Neural cell (in vitro differentiated cells): ENCODE measurements at regions not wholly inside any gene's neighbourhood (a gene's known extent, or its start where the extent isn't known, plus 50 kb on each side); places are given as distances from the start of the nearest gene placed in this dataset.

Experiments used
- EZH2 ChIP-seq: fragments of 200-600, 300-800 bp; shearing (Covaris generic), sonication (generic); IDR thresholded peaks from 2 replicates; pipeline ENCODE4 v1.6.1; 2014; ENCODE audit warnings: antibody characterized with exemption, low read length, borderline replicate concordance, mild to moderate bottlenecking; ENCODE audit not compliant: insufficient read depth, poor library complexity, severe bottlenecking
- MXI1 ChIP-seq: fragments of 450-650 bp; conservative IDR thresholded peaks from 2 replicates; pipeline ENCODE4 v1.6.1; 2014; ENCODE audit warnings: antibody characterized with exemption, mild to moderate bottlenecking; ENCODE audit not compliant: poor library complexity, severe bottlenecking
- POLR2AphosphoS5 ChIP-seq: IDR thresholded peaks from 2 replicates; pipeline ENCODE4 v1.6.1; 2012
- REST ChIP-seq: IDR thresholded peaks from 2 replicates; pipeline ENCODE4 v1.6.1; 2012; ENCODE audit warnings: borderline replicate concordance
- TF ChIP-seq, protein P1 (sequence below): fragments of 450-650 bp; IDR thresholded peaks from 2 replicates; pipeline ENCODE4 v1.5.1; 2014; ENCODE audit warnings: antibody characterized with exemption, mild to moderate bottlenecking, moderate library complexity; ENCODE audit not compliant: poor library complexity, severe bottlenecking

DNA sequence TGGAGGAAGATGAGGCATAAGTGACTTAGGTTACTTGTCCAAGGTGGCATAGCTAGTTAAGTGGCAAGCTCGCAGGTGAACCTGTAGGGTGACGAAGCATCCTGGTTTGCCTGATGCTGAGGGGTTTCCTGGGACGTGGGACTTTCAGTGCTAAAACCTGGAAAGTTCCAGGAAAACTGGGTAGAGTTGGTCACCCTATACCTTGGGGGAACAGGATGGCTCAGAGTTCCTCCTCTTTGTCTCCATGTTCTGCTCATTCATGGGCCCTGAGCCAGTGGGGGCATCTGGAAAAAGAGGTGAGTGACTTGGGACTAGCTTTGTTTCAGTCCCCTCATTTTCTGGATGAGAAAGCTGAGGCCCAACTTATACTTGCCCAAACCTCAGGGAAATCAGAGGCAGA, 268.0 kb upstream of the N4BP1 start:
- TF ChIP-seq, protein P1, sequence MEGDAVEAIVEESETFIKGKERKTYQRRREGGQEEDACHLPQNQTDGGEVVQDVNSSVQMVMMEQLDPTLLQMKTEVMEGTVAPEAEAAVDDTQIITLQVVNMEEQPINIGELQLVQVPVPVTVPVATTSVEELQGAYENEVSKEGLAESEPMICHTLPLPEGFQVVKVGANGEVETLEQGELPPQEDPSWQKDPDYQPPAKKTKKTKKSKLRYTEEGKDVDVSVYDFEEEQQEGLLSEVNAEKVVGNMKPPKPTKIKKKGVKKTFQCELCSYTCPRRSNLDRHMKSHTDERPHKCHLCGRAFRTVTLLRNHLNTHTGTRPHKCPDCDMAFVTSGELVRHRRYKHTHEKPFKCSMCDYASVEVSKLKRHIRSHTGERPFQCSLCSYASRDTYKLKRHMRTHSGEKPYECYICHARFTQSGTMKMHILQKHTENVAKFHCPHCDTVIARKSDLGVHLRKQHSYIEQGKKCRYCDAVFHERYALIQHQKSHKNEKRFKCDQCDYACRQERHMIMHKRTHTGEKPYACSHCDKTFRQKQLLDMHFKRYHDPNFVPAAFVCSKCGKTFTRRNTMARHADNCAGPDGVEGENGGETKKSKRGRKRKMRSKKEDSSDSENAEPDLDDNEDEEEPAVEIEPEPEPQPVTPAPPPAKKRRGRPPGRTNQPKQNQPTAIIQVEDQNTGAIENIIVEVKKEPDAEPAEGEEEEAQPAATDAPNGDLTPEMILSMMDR, result no peak
- TF ChIP-seq POLR2AphosphoS5, result no peak
- no peak for TF ChIP-seq REST
- no peak for TF ChIP-seq EZH2
- TF ChIP-seq MXI1, result no peak
